ENCODE measurements at regions not wholly inside any gene's neighbourhood (a gene's known extent, or its start where the extent isn't known, plus 50 kb on each side); places are given as distances from the start of the nearest gene placed in this dataset.

DNA sequence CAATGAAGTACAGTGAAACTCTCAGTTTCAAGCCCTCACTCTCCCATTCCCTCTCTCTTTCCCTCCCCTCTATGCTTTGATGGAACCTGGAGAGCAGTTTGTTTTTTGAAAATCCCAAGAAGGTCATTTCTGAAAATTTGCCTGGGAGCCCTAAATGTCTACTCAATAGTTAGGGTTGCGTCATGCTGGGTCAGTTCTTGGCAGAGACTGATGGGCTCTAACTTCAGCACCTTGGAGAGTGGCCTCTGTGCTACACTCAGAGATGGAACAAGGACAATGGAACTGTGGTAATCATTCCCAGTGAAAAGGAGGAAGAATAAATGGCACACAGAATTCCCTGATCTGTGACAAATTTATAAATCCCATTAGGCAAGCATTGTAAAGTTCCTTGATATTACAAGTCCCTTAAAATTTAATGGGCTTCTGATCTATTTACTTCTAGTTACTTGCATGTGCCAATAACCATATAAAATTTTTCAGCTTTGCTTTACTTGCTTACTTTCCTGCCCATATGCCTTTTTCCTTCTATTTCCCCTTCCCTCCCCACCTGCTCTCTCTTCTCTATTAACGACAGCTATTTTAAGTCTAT lies 182.9 kb upstream of the KCND3 start:
- no peak for TF ChIP-seq EP300 (IDR thresholded peaks at IDR 0.05; ENCODE audit: borderline replicate concordance)
- no peak for TF ChIP-seq ZBTB7A (IDR thresholded peaks at IDR 0.05; ENCODE audit: low read depth)
- TF ChIP-seq MAX (IDR thresholded peaks at IDR 0.05) = no peak
- TF ChIP-seq CREB1 (IDR thresholded peaks at IDR 0.05; ENCODE audit: low read depth) = no peak
- TF ChIP-seq REST (IDR thresholded peaks at IDR 0.05; ENCODE audit: low read depth) = peak; percentile 90

Data from Ishikawa (cell line).